KMS-11 (cell line): ENCODE measurements at regions not wholly inside any gene's neighbourhood (a gene's known extent, or its start where the extent isn't known, plus 50 kb on each side); places are given as distances from the start of the nearest gene placed in this dataset.

Source experiments
- H2AFZ ChIP-seq: fragments of 200-600 bp; sonication (generic); 2 replicates; pipeline ENCODE4 v1.6.1; 2016; ENCODE audit warnings: antibody characterized with exemption, mixed run types, low read depth
- H3K27ac ChIP-seq: fragments of 200-600 bp; sonication (generic); 2 replicates; pipeline ENCODE4 v1.6.1; 2016; ENCODE audit warnings: mild to moderate bottlenecking, mixed run types
- H3K27me3 ChIP-seq: fragments of 200-600 bp; sonication (generic); 2 replicates; pipeline ENCODE4 v1.6.1; 2017; ENCODE audit warnings: mild to moderate bottlenecking, low read depth, mixed run types, moderate library complexity; ENCODE audit not compliant: insufficient read depth
- H3K36me3 ChIP-seq: fragments of 200-600 bp; sonication (generic); 2 replicates; pipeline ENCODE4 v1.6.1; 2017; ENCODE audit warnings: mild to moderate bottlenecking, mixed run types; ENCODE audit not compliant: insufficient read depth
- H3K4me1 ChIP-seq: fragments of 200-600 bp; sonication (generic); 2 replicates; pipeline ENCODE4 v1.6.1; 2016; ENCODE audit warnings: mild to moderate bottlenecking, low read depth, mixed run types; ENCODE audit not compliant: poor library complexity, severe bottlenecking
- H3K4me2 ChIP-seq: fragments of 200-600 bp; sonication (generic); 2 replicates; pipeline ENCODE4 v1.7.0; 2016; ENCODE audit warnings: mild to moderate bottlenecking, mixed run types
- H3K4me3 ChIP-seq: fragments of 200-600 bp; sonication (generic); IDR thresholded peaks from 2 replicates; pipeline ENCODE4 v1.6.1; 2017; ENCODE audit warnings: low read depth, low read length, mixed read lengths; ENCODE audit not compliant: insufficient read depth
- H3K79me2 ChIP-seq: fragments of 200-600 bp; sonication (generic); 2 replicates; pipeline ENCODE4 v1.6.1; 2016; ENCODE audit warnings: low read depth, mixed run types; ENCODE audit not compliant: insufficient read depth
- H3K9ac ChIP-seq: fragments of 200-600 bp; sonication (generic); 2 replicates; pipeline ENCODE4 v1.6.1; 2016; ENCODE audit warnings: mild to moderate bottlenecking, mixed run types
- H4K20me1 ChIP-seq: fragments of 200-600 bp; sonication (generic); 2 replicates; pipeline ENCODE4 v1.6.1; 2016; ENCODE audit warnings: mild to moderate bottlenecking, mixed run types; ENCODE audit not compliant: insufficient read depth
- CTCF ChIP-seq: fragments of 200-600 bp; sonication (generic); conservative IDR thresholded peaks from 2 replicates; pipeline ENCODE4 v1.6.1; 2017; ENCODE audit warnings: low read depth, mild to moderate bottlenecking, antibody characterized with exemption, low read length, moderate library complexity, mixed read lengths

- Histone ChIP-seq H3K27me3 (no peaks in the 10 kb centered on the region), H4K20me1 (no peaks in the 10 kb centered on the region), H3K9ac (no peak overlapping the region), H3K4me3 (no peak overlapping the region), H3K4me2 (no peak overlapping the region), H3K36me3 (no peaks in the 10 kb centered on the region), H3K27ac (no peak overlapping the region), H3K4me1 (peaks cover 7% of the 10 kb centered on the region), H3K79me2 (no peaks in the 10 kb centered on the region), H2AFZ (no peak overlapping the region)
- TF ChIP-seq CTCF, result no peak
Measured at GRCh38 chr4:133775469-133775868, 426.1 kb downstream of the PABPC4L start.

GRCh38 chr4:133759428-133759827, 442.2 kb downstream of the PABPC4L start:
- H2AFZ ChIP-seq, result no peak overlapping the region
- no peak overlapping the region for H3K4me3 ChIP-seq
- TF ChIP-seq CTCF, result no peak
- no peak overlapping the region for H3K27ac ChIP-seq
- H3K4me2 ChIP-seq, result no peak overlapping the region
- H3K27me3 ChIP-seq, result no peaks in the 10 kb centered on the region
- H3K79me2 ChIP-seq, result no peaks in the 10 kb centered on the region
- no peaks in the 10 kb centered on the region for H3K4me1 ChIP-seq
- H3K9ac ChIP-seq, result no peak overlapping the region
- H4K20me1 ChIP-seq, result no peaks in the 10 kb centered on the region
- H3K36me3 ChIP-seq, result no peaks in the 10 kb centered on the region

- no peak overlapping the region for H3K9ac ChIP-seq
- no peaks in the 10 kb centered on the region for H3K79me2 ChIP-seq
- H3K4me3 ChIP-seq, result no peak overlapping the region
- no peaks in the 10 kb centered on the region for H3K36me3 ChIP-seq
- no peak overlapping the region for H3K27ac ChIP-seq
- H3K4me1 ChIP-seq, result no peaks in the 10 kb centered on the region
- no peak overlapping the region for H3K4me2 ChIP-seq
- no peaks in the 10 kb centered on the region for H4K20me1 ChIP-seq
- TF ChIP-seq CTCF, result no peak
- H3K27me3 ChIP-seq, result no peaks in the 10 kb centered on the region
- H2AFZ ChIP-seq, result no peak overlapping the region
Measured at GRCh38 chr4:133741766-133742165, 459.8 kb downstream of the PABPC4L start.

- Histone ChIP-seq H3K4me2 (no peak overlapping the region), H3K4me1 (no peaks in the 10 kb centered on the region), H4K20me1 (no peaks in the 10 kb centered on the region), H3K27ac (no peak overlapping the region), H2AFZ (no peak overlapping the region), H3K79me2 (no peaks in the 10 kb centered on the region), H3K27me3 (no peaks in the 10 kb centered on the region), H3K9ac (no peak overlapping the region), H3K4me3 (no peak overlapping the region), H3K36me3 (no peaks in the 10 kb centered on the region)
- TF ChIP-seq CTCF, result no peak
Measured at GRCh38 chr4:133720001-133720400, 481.6 kb downstream of the PABPC4L start.

- H3K4me3 ChIP-seq, result no peak overlapping the region
- H3K4me2 ChIP-seq, result no peak overlapping the region
- H3K36me3 ChIP-seq, result no peaks in the 10 kb centered on the region
- no peak overlapping the region for H2AFZ ChIP-seq
- H3K27me3 ChIP-seq, result no peaks in the 10 kb centered on the region
- no peaks in the 10 kb centered on the region for H4K20me1 ChIP-seq
- H3K9ac ChIP-seq, result no peak overlapping the region
- no peak for TF ChIP-seq CTCF
- no peaks in the 10 kb centered on the region for H3K4me1 ChIP-seq
- H3K79me2 ChIP-seq, result no peaks in the 10 kb centered on the region
- no peak overlapping the region for H3K27ac ChIP-seq
Measured at GRCh38 chr4:133719098-133719497, 482.5 kb downstream of the PABPC4L start.
